ENCODE measurements at regions not wholly inside any gene's neighbourhood (a gene's known extent, or its start where the extent isn't known, plus 50 kb on each side); places are given as distances from the start of the nearest gene placed in this dataset.

GRCh38 chr2:65671670-65672242 is 239.4 kb upstream of the SPRED2 start:
- no peak for TF ChIP-seq CTCF (IDR thresholded peaks at IDR 0.05)
- Histone ChIP-seq H3K27ac (no peak overlapping the region), H3K4me3 (no peak overlapping the region)
- no peak for DNase-seq (ENCODE audit: low spot score)

DNA sequence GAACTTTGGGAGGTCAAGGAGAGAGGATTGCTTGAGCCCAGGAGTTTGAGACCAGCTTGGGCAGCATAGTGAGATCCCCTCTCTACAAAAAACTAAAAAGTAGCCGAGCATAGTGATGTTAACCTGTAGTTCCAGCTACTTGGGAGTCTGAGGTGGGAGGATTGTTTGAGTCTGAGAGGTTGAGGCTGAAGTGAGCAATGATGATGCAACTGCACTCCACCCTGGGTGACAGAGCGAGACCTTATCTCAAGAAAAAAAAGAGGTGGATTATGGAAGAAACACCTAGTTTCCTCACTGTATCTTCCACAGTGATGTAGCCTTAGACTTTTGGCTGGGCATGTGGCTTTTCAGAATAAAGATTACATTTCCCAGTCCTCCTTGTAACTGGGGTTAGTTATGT is 237.2 kb upstream of the SPRED2 start:
- H3K4me3 ChIP-seq = no peak overlapping the region
- TF ChIP-seq CTCF (IDR thresholded peaks at IDR 0.05) = no peak
- H3K27ac ChIP-seq = no peak overlapping the region
- DNase-seq (ENCODE audit: low spot score) = no peak

- Histone ChIP-seq H3K4me3 (no peak overlapping the region), H3K27ac (no peak overlapping the region)
- no peak for DNase-seq (ENCODE audit: low spot score)
- no peak for TF ChIP-seq CTCF (IDR thresholded peaks at IDR 0.05)
These were observed 236.3 kb upstream of the SPRED2 start for GRCh38 chr2:65668744-65669143.

DNA sequence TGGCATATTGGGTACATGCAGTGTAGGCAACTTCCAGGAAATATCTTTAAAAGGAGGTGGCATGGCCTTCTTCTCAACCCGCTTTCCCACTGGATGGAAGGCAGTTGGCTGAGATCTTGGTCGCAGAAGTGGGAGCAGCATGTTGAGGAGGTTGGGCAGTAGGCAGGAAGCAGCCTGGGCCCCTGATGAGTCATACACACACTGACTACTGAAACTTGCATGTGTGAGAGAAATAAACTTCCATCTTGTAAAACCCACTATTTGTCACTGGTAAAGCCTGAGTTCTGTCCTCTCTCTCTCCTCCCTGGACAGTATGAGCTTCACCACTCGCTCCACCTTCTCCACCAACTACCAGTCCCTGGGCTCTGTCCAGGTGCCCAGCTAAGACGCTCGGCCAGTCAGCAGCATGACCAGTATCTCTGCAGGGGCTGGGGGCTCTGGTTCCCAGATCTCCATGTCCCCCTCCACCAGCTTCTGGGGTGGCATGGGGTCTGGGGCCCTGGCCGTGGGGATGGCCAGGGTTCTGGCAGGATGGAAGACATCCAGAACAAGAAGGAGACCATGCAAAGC is 233.8 kb upstream of the SPRED2 start:
- Histone ChIP-seq H3K4me3 (no peak overlapping the region), H3K27ac (no peak overlapping the region)
- no peak for DNase-seq (ENCODE audit: low spot score)
- TF ChIP-seq CTCF (IDR thresholded peaks at IDR 0.05) = no peak

- DNase-seq (ENCODE audit: low spot score) = no peak
- no peak overlapping the region for H3K27ac ChIP-seq
- no peak for TF ChIP-seq CTCF (IDR thresholded peaks at IDR 0.05)
- H3K4me3 ChIP-seq = no peak overlapping the region
These were observed 232.5 kb upstream of the SPRED2 start for GRCh38 chr2:65664931-65665330.

GRCh38 chr2:65663831-65664407 is 231.5 kb upstream of the SPRED2 start:
- no peak for DNase-seq (ENCODE audit: low spot score)

More at GRCh38 chr2:65663831-65664407, 231.5 kb upstream of the SPRED2 start:
- Histone ChIP-seq H3K4me3 (no peak overlapping the region), H3K27ac (no peak overlapping the region)
- TF ChIP-seq CTCF (IDR thresholded peaks at IDR 0.05) = no peak

Measured in coronary artery (tissue), 2 donors.